Suprapubic skin (tissue), 4 donors: ENCODE measurements at regions not wholly inside any gene's neighbourhood (a gene's known extent, or its start where the extent isn't known, plus 50 kb on each side); places are given as distances from the start of the nearest gene placed in this dataset.

ENCODE experiments used
- DNase-seq, 2 donors: peaks; one replicate each; pipeline ENCODE4 v3.0.0-alpha.2; 2019; ENCODE audit warnings: low spot score in 2 of 2
- H3K27ac ChIP-seq: fragments of 200-600 bp; sonication (generic); one replicate; pipeline ENCODE4 v1.5.1; 2019
- H3K27me3 ChIP-seq: fragments of 200-600 bp; sonication (generic); one replicate; pipeline ENCODE4 v1.5.1; 2019
- H3K36me3 ChIP-seq: fragments of 200-600 bp; sonication (generic); one replicate; pipeline ENCODE4 v1.5.1; 2019
- H3K4me1 ChIP-seq: fragments of 200-600 bp; sonication (generic); one replicate; pipeline ENCODE4 v1.5.1; 2019
- H3K4me3 ChIP-seq: fragments of 200-600 bp; sonication (generic); one replicate; pipeline ENCODE4 v1.5.1; 2019; ENCODE audit warnings: mild to moderate bottlenecking
- H3K9me3 ChIP-seq: fragments of 200-600 bp; sonication (generic); one replicate; pipeline ENCODE4 v1.5.1; 2019
- CTCF ChIP-seq, 2 donors: fragments of 200-600 bp in 1 of 2; fragments of 450-650 bp in 1 of 2; sonication (generic) in 1 of 2; IDR thresholded peaks; one replicate each; pipeline ENCODE4 v1.5.1; 2016 to 2019; ENCODE audit warnings: antibody characterized with exemption in 2 of 2, mild to moderate bottlenecking in 1 of 2, moderate library complexity in 1 of 2
- EP300 ChIP-seq: sonication (generic); formaldehyde crosslinking; IDR thresholded peaks from one replicate; pipeline ENCODE4 v1.6.1; 2017; ENCODE audit warnings: antibody characterized with exemption
- POLR2A ChIP-seq, 2 donors: fragments of 450-650 bp; IDR thresholded peaks; one replicate each; pipeline ENCODE4 v1.6.1; 2017; ENCODE audit warnings: antibody characterized with exemption in 2 of 2, mild to moderate bottlenecking in 2 of 2, moderate library complexity in 2 of 2
- POLR2AphosphoS5 ChIP-seq, 3 donors: sonication (generic); formaldehyde crosslinking; IDR thresholded peaks; one replicate each; pipeline ENCODE4 v1.6.1; 2017; ENCODE audit warnings: antibody characterized with exemption in 3 of 3
- WGBS: methylation state at CpG from one replicate; pipeline ENCODE4 v1.1.5; 2018; 5-methylcytosine and 5-hydroxymethylcytosine counted together

- WGBS: 30% methylated on average over 1 of the region's 1 CpG
- no peaks in the 10 kb centered on the region for H3K4me1 ChIP-seq
- H3K4me3 ChIP-seq: no peak overlapping the region
- no peak for DNase-seq
- H3K9me3 ChIP-seq: no peaks in the 10 kb centered on the region
- no peaks in the 10 kb centered on the region for H3K36me3 ChIP-seq
- no peak overlapping the region for H3K27ac ChIP-seq
- TF ChIP-seq POLR2A (IDR thresholded peaks at IDR 0.05): no peak
- TF ChIP-seq POLR2AphosphoS5 (IDR thresholded peaks at IDR 0.05): no peak
- no peak for TF ChIP-seq EP300
- no peak for TF ChIP-seq CTCF (IDR thresholded peaks at IDR 0.05)
- peaks cover 5% of the 10 kb centered on the region for H3K27me3 ChIP-seq
Measured at GRCh38 chr22:22049684-22050083, 67.1 kb upstream of the TOP3B start.

GRCh38 chr22:22048981-22049531 is 66.5 kb upstream of the TOP3B start:
- H3K4me3 ChIP-seq: no peak overlapping the region
- DNase-seq: no peak
- H3K36me3 ChIP-seq: no peaks in the 10 kb centered on the region
- TF ChIP-seq POLR2A (IDR thresholded peaks at IDR 0.05) (no peak), CTCF (IDR thresholded peaks at IDR 0.05) (no peak), POLR2AphosphoS5 (IDR thresholded peaks at IDR 0.05) (no peak), EP300 (no peak)
- no peaks in the 10 kb centered on the region for H3K4me1 ChIP-seq
- no peaks in the 10 kb centered on the region for H3K9me3 ChIP-seq
- H3K27me3 ChIP-seq: peaks cover 5% of the 10 kb centered on the region
- 48% methylated on average over 2 of the region's 2 CpGs for WGBS
- H3K27ac ChIP-seq: no peak overlapping the region

GRCh38 chr22:22048318-22048942 is 65.8 kb upstream of the TOP3B start:
- no peaks in the 10 kb centered on the region for H3K9me3 ChIP-seq
- H3K27ac ChIP-seq: no peak overlapping the region
- no peaks in the 10 kb centered on the region for H3K36me3 ChIP-seq
- no peaks in the 10 kb centered on the region for H3K4me1 ChIP-seq
- peaks cover 6% of the 10 kb centered on the region for H3K27me3 ChIP-seq
- TF ChIP-seq POLR2A (IDR thresholded peaks at IDR 0.05) (no peak), EP300 (no peak), POLR2AphosphoS5 (IDR thresholded peaks at IDR 0.05) (no peak), CTCF (IDR thresholded peaks at IDR 0.05) (no peak)
- 63% methylated on average over 2 of the region's 2 CpGs for WGBS
- no peak overlapping the region for H3K4me3 ChIP-seq
- DNase-seq: no peak

GRCh38 chr22:22047776-22048175 is 65.2 kb upstream of the TOP3B start:
- Histone ChIP-seq H3K27ac (no peak overlapping the region), H3K4me3 (no peak overlapping the region), H3K9me3 (no peaks in the 10 kb centered on the region), H3K36me3 (no peaks in the 10 kb centered on the region), H3K27me3 (peaks cover 8% of the 10 kb centered on the region), H3K4me1 (no peaks in the 10 kb centered on the region)
- TF ChIP-seq POLR2A (IDR thresholded peaks at IDR 0.05) (no peak), CTCF (IDR thresholded peaks at IDR 0.05) (no peak), POLR2AphosphoS5 (IDR thresholded peaks at IDR 0.05) (no peak), EP300 (no peak)
- no peak for DNase-seq
- 79% methylated on average over 4 of the region's 4 CpGs for WGBS

DNA sequence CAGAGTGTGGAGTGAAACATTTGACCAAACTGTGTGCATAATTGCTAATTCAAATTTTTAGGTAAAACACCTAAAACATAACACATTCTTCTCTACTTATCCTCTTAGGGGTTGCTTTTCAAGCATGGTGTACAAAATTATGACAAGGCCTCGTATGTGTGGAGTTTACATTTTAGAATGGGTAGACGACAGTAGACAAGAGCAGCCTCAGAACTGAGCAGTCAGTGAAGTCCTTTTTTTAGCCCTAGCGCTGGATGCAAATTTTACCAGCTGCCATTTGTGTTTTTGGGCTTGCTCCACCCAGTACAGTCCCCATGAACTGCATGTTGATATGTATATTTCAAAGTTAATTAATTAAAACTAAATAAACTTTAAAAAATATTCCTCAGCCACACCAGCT is 64.7 kb upstream of the TOP3B start:
- H3K4me1 ChIP-seq: no peaks in the 10 kb centered on the region
- DNase-seq: no peak
- H3K27ac ChIP-seq: no peak overlapping the region
- 75% methylated on average over 3 of the region's 3 CpGs for WGBS
- no peaks in the 10 kb centered on the region for H3K36me3 ChIP-seq
- no peak overlapping the region for H3K4me3 ChIP-seq
- peaks cover 8% of the 10 kb centered on the region for H3K27me3 ChIP-seq
- TF ChIP-seq EP300 (no peak), POLR2A (IDR thresholded peaks at IDR 0.05) (no peak), CTCF (IDR thresholded peaks at IDR 0.05) (no peak)
- no peaks in the 10 kb centered on the region for H3K9me3 ChIP-seq
